ENCODE measurements at regions not wholly inside any gene's neighbourhood (a gene's known extent, or its start where the extent isn't known, plus 50 kb on each side); places are given as distances from the start of the nearest gene placed in this dataset.

DNA sequence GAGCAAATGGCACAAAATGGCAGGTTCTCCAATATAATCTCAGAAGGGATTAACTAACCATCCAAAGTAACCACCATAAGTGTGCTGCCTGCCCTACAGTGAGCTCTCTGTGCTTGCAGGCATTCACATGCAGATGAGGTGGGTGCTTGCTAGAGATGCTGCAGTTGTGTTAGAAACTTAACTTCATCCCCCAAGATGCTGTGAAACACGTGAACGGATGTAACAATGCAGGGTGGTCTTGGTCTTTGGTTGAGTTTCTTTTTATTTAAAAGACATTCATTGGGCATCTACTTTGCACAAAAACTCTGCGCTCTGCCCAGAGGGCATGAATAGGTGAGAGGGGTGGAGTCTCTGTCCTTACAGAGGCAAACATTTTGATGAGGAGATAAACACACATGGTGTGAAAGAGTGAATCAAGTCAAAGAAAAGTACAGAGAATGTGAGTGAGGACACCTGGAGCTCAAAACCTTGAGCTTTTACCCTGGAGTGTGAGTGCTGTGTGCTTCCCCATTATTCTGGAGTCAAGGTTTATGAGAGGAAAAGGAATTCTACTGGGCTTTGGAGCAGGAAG lies 143.9 kb upstream of the DAP start:
- Histone ChIP-seq H3K4me3 (no peak overlapping the region), H3K36me3 (no peaks in the 10 kb centered on the region), H3K4me1 (no peaks in the 10 kb centered on the region), H3K9me3 (peaks cover 0 to 5% (median 0%) of the 10 kb centered on the region in 12 donors), H3K27ac (no peak overlapping the region), H3K27me3 (peaks cover 0 to 5% (median 0%) of the 10 kb centered on the region in 9 donors)
- TF ChIP-seq POLR2A (IDR thresholded peaks at IDR 0.05), result no peak
- TF ChIP-seq, protein P1, sequence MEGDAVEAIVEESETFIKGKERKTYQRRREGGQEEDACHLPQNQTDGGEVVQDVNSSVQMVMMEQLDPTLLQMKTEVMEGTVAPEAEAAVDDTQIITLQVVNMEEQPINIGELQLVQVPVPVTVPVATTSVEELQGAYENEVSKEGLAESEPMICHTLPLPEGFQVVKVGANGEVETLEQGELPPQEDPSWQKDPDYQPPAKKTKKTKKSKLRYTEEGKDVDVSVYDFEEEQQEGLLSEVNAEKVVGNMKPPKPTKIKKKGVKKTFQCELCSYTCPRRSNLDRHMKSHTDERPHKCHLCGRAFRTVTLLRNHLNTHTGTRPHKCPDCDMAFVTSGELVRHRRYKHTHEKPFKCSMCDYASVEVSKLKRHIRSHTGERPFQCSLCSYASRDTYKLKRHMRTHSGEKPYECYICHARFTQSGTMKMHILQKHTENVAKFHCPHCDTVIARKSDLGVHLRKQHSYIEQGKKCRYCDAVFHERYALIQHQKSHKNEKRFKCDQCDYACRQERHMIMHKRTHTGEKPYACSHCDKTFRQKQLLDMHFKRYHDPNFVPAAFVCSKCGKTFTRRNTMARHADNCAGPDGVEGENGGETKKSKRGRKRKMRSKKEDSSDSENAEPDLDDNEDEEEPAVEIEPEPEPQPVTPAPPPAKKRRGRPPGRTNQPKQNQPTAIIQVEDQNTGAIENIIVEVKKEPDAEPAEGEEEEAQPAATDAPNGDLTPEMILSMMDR (IDR thresholded peaks at IDR 0.05), result no peak
- ATAC-seq (no peak), DNase-seq (no peak)
- WGBS, 4 donors, result 53 to 70% (median 63%) methylated on average over 3 of the region's 3 CpGs
- intact Hi-C loops (cut with DNase I), result no loop called here

DNA sequence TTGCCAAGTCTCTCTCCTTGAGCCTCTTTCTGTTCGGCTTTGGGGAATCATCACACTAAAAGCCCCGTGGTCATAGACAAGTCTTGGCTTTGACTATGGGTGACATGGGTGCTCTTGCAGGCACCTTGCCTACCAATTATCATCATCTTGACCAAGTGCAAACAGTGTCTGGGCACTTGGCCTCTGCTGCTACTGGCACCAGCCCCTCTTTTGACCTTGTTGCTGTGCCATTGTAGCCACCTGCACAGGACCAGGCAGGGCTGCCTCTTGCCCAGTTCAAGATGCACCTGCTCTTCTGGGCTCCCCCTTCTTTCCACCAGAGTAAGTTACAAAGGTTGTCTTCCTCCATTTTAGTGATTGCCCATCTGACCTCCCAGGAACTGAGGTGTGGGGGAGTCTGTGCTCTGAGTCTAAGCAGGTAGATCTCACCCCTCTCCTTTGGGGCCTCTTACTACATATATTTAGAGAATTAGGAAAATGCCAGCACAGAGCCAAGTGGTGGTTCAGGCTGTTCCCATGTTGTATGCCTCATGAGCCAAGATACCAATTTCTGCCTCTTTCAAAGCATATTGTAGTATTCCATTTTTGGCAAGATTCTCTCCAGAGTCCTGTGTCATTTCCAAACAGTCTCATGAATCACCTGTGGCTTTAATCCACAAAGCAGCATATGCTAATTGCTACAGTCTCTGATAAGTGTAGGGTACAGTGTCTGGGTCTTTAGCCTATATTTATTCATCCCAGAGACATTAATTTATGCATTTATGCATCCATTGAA lies 142.9 kb upstream of the DAP start:
- H3K27me3 ChIP-seq, result peaks cover 0 to 5% (median 0%) of the 10 kb centered on the region in 9 donors
- intact Hi-C loops (cut with DNase I), result no loop called here
- H3K4me1 ChIP-seq, result no peaks in the 10 kb centered on the region
- WGBS, 4 donors, result 91 to 100% (median 93%) methylated on average over 2 of the region's 2 CpGs
- no peak overlapping the region for H3K27ac ChIP-seq
- H3K4me3 ChIP-seq, result no peak overlapping the region
- H3K9me3 ChIP-seq, result peaks cover 0 to 5% (median 0%) of the 10 kb centered on the region in 12 donors
- DNase-seq (no peak), ATAC-seq (no peak)
- TF ChIP-seq, protein P1 (IDR thresholded peaks at IDR 0.05), result no peak
- TF ChIP-seq POLR2A (IDR thresholded peaks at IDR 0.05), result no peak
- no peaks in the 10 kb centered on the region for H3K36me3 ChIP-seq

DNA sequence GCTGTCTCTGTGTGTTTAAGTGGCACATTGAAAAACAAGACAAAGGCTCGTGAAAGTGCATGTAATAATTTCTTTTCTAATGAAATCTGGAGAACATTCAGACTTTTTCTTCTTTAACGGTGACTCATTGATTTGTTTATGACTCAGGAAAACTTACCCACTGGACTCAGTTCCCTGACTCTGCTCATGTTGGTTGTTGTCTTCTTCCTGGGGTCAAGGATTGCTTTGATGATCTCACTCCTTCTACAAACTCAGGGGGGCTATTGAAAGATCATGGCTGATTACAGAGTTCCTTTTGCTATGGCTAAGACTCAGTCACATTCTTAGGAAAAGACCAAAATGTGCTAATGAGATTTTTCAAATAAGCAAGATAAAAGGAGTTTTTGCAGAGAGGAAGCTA lies 141.1 kb upstream of the DAP start:
- Histone ChIP-seq H3K4me3 (no peak overlapping the region), H3K27ac (no peak overlapping the region), H3K4me1 (no peaks in the 10 kb centered on the region), H3K27me3 (peaks cover 0 to 5% (median 0%) of the 10 kb centered on the region in 9 donors), H3K9me3 (peaks cover 0 to 2% (median 0%) of the 10 kb centered on the region in 12 donors), H3K36me3 (no peaks in the 10 kb centered on the region)
- ATAC-seq (no peak), DNase-seq (no peak)
- intact Hi-C loops (cut with DNase I), result no loop called here
- WGBS, 4 donors, result 66 to 83% (median 75%) methylated on average over 2 of the region's 2 CpGs
- TF ChIP-seq, protein P1 (IDR thresholded peaks at IDR 0.05), result no peak
- TF ChIP-seq POLR2A (IDR thresholded peaks at IDR 0.05), result no peak

DNA sequence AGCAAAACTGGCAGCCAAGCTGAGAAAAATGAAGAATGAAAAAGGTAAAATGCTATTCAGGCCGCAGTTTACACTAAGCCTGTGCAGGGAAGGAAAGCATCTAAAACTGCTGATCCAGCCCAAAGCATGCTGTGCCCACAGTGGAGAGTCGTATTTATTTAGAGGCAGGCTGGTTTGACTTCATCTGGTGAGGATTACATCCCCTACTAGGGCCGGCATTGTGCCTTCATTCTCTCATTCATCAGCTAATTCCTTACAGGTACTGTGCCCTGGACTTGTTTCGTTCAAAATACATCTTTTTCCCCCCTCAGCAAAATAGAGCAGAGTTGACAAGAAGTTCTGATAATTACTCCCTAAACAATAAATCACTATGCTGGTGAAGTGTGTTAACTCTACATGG lies 137.5 kb upstream of the DAP start:
- ATAC-seq (no peak), DNase-seq (no peak)
- no peaks in the 10 kb centered on the region for H3K4me1 ChIP-seq
- 82 to 88% (median 85%) methylated on average over 4 of the region's 4 CpGs for WGBS, 4 donors
- H3K4me3 ChIP-seq, result no peak overlapping the region
- no peak overlapping the region for H3K27ac ChIP-seq
- H3K36me3 ChIP-seq, result no peaks in the 10 kb centered on the region
- H3K9me3 ChIP-seq, result no peaks in the 10 kb centered on the region
- TF ChIP-seq, protein P1 (IDR thresholded peaks at IDR 0.05), result no peak
- TF ChIP-seq POLR2A (IDR thresholded peaks at IDR 0.05), result no peak
- H3K27me3 ChIP-seq, result no peaks in the 10 kb centered on the region
- intact Hi-C loops (cut with DNase I), result no loop called here

Data from heart left ventricle (tissue), 16 donors.